GM19240 (cell line): ENCODE measurements at regions not wholly inside any gene's neighbourhood (a gene's known extent, or its start where the extent isn't known, plus 50 kb on each side); places are given as distances from the start of the nearest gene placed in this dataset.
"Not testable (repeated sequence)": the region's sequence is repeated elsewhere in the genome, so short reads cannot be mapped to it uniquely, and the experiment has no call there.

Experiments used
- DNase-seq: peaks from one replicate; pipeline ENCODE4 v3.0.0; 2011; ENCODE audit warnings: low spot score; ENCODE audit not compliant: insufficient read length

GRCh38 chr1:112099979-112100378 is 110.5 kb upstream of the KCND3 start:
- DNase-seq, result no peak

- no peak for DNase-seq
Measured at GRCh38 chr1:112105557-112105956, 116.1 kb upstream of the KCND3 start.

- DNase-seq, result no peak
Measured at GRCh38 chr1:112110031-112110430, 120.6 kb upstream of the KCND3 start.

- no peak for DNase-seq
Measured at GRCh38 chr1:112111734-112112133, 122.3 kb upstream of the KCND3 start.

GRCh38 chr1:112114540-112114939 is 125.1 kb upstream of the KCND3 start:
- no peak for DNase-seq

- no peak for DNase-seq
Measured at GRCh38 chr1:112126598-112126997, 137.1 kb upstream of the KCND3 start.

- not testable (repeated sequence) for DNase-seq
Measured at GRCh38 chr1:112127606-112128005, 138.1 kb upstream of the KCND3 start.

GRCh38 chr1:112133487-112133886 is 144.0 kb upstream of the KCND3 start:
- no peak for DNase-seq

GRCh38 chr1:112140743-112141142 is 151.3 kb upstream of the KCND3 start:
- DNase-seq, result no peak

GRCh38 chr1:112141301-112141700 is 151.8 kb upstream of the KCND3 start:
- DNase-seq, result no peak

- DNase-seq, result no peak
Measured at GRCh38 chr1:112141923-112142322, 152.5 kb upstream of the KCND3 start.

GRCh38 chr1:112143871-112144441 is 154.5 kb upstream of the KCND3 start:
- no peak for DNase-seq

- no peak for DNase-seq
Measured at GRCh38 chr1:112144733-112145426, 155.4 kb upstream of the KCND3 start.

- no peak for DNase-seq
Measured at GRCh38 chr1:112146201-112146715, 156.8 kb upstream of the KCND3 start.

GRCh38 chr1:112160214-112160613 is 170.7 kb upstream of the KCND3 start:
- DNase-seq, result not testable (repeated sequence)

GRCh38 chr1:112165375-112165774 is 175.9 kb upstream of the KCND3 start:
- no peak for DNase-seq

GRCh38 chr1:112169517-112169916 is 180.0 kb upstream of the KCND3 start:
- no peak for DNase-seq

GRCh38 chr1:112172294-112172882 is 182.9 kb upstream of the KCND3 start:
- DNase-seq, result no peak

GRCh38 chr1:112177314-112177713 is 187.8 kb upstream of the KCND3 start:
- no peak for DNase-seq

GRCh38 chr1:112188611-112189010 is 199.1 kb upstream of the KCND3 start:
- DNase-seq, result no peak

GRCh38 chr1:112196008-112196588 is 199.9 kb upstream of the CTTNBP2NL start:
- DNase-seq, result no peak

- no peak for DNase-seq
Measured at GRCh38 chr1:112196731-112197130, 199.3 kb upstream of the CTTNBP2NL start.
